NCI-H2107 (cell line): ENCODE measurements at regions not wholly inside any gene's neighbourhood (a gene's known extent, or its start where the extent isn't known, plus 50 kb on each side); places are given as distances from the start of the nearest gene placed in this dataset.
"Not testable (repeated sequence)": the region's sequence is repeated elsewhere in the genome, so short reads cannot be mapped to it uniquely, and the experiment has no call there.

ENCODE experiments used
- DNase-seq: peaks from one replicate; lab custom pipeline; 2025; lab: John Stamatoyannopoulos, UW

- DNase-seq: not testable (repeated sequence)
Observed at GRCh38 chr10:9138829-9139228, 1084.3 kb downstream of the GATA3 start.

- DNase-seq: no peak
Observed at GRCh38 chr10:9140373-9140772, 1085.9 kb downstream of the GATA3 start.

- DNase-seq: no peak
Observed at GRCh38 chr10:9147475-9147874, 1093.0 kb downstream of the GATA3 start.

DNA sequence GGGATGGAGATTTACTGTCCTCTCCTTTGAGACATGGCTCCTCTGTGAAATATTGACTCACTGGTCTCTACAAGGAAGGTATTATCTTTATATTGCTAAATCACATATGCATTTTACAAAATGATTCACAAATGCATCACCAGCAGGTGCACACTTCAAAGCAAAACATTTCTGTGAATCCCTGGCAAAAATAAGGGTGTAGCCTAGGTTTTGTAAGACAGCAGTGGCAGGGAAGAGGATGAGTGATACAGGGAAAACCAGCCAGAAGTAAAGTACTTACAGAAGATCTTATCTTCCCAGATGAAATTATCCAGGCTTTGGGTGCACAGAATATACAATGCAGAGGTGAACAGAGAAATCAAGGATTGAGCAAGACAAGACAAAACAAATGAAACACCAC lies 1094.6 kb downstream of the GATA3 start:
- no peak for DNase-seq

DNA sequence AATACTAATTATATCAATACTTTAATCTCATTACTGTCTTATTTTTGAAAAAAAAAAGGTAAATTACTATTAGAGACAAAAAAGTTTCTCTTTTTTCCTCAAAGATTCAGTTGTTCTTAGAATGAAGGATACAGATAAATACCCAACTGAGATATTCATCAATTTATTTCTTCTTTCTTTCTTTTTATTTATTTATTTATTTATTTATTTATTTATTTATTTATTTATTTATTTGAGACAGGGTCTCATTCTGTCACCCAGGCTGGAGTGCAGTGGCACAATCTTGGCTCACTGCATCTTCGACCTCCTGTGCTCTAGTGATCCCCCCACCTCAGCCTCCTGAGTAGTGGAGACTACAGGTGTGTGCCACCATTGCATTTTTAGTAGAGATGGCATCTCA lies 1098.6 kb downstream of the GATA3 start:
- not testable (repeated sequence) for DNase-seq

DNA sequence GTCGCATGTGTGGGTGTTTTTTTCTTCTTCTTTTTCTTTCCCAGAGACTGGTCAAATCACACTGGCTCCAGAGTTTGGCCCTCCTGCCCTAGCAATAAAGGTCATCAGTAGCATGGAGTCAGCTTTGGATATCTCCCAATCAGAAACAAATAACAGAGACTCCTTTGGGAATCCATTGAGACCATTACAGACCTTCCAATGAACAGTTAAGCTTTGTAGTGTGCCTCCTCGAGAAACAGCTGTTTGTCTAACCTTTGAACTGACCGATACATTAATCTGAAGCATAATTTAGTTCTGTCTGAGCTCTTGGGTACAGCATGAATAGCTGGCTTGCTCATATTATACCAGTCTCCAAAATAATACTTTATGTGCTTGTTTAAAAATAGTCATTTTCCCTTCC lies 1103.2 kb downstream of the GATA3 start:
- DNase-seq: no peak

- no peak for DNase-seq
Observed at GRCh38 chr10:9158675-9159074, 1104.2 kb downstream of the GATA3 start.

DNA sequence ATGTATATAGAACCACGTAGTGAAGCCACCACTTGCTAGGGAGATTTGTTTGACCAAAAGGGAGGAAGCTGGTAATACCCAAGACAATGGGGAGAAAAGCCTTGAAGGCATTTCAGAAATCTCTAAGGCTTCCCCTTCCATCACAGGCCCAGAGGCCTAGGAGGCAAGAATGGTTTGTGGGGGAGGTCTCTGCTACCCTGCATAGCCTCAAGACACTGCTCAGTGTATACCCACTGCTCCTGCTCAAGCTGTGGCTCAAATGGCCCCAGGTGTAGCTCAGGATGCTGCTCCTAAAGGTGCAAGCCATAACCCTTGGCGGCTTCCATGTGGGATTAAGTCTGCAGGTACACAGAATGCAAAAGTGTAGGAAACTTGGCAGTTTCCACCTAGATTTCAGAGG lies 1105.8 kb downstream of the GATA3 start:
- no peak for DNase-seq

DNA sequence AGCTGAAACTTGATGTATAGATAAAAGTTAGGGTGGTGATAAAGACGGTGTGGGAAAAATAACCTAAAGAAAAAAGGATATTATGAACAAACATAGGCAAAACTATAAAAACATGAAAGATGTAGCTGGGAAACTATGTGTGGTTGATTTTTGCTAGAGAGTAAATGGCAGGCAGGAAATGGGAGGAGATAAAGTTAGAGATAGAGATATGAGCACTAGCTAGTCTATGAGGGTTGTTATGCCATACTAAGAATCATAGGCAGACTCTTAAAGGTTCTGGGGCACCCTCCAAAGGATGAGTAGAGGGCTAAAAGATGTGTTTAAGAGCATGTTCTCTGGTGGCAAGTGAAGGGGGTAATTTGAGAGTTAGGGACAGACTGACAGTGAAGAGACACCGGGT lies 1109.2 kb downstream of the GATA3 start:
- no peak for DNase-seq

DNA sequence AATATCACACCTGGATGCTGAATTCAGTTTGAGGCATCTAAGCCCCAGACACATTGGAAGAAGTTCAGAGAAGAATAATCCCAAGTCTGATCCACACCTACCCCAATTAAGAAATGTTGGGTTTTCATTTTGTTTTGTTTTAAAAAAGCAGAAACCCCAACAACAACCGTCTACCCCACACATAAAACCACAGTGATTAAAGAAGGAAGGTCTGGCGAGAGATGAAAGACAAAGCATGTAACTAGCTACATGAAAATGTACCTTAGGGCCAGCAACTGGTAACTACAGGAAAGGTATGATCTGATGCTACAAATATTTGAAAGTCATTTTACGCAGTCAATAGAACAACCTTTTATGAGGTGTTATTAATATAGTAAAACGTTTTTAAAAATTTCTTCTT lies 1112.3 kb downstream of the GATA3 start:
- DNase-seq: no peak

DNA sequence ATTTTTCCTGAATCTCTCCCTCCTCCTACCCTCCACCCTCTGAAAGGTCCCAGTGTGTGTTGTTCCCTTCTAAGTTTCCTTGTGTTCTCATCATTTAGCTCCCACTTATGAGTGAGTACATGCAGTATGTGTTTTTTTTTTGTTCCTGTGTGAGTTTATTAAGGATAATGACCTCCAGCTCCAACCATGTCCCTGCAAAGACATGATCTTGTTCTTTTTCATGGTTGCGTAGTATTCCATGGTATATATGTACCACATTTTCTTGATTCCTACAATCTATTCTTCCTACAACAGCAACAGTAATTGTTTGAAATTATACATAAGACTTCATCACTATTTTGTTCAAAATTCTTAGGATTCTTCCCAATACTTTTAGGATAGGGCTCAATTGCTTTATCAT lies 1117.8 kb downstream of the GATA3 start:
- no peak for DNase-seq

- DNase-seq: no peak
Observed at GRCh38 chr10:9175200-9175599, 1120.7 kb downstream of the GATA3 start.

GRCh38 chr10:9183197-9183880 lies 1128.9 kb downstream of the GATA3 start:
- DNase-seq: not testable (repeated sequence)

DNA sequence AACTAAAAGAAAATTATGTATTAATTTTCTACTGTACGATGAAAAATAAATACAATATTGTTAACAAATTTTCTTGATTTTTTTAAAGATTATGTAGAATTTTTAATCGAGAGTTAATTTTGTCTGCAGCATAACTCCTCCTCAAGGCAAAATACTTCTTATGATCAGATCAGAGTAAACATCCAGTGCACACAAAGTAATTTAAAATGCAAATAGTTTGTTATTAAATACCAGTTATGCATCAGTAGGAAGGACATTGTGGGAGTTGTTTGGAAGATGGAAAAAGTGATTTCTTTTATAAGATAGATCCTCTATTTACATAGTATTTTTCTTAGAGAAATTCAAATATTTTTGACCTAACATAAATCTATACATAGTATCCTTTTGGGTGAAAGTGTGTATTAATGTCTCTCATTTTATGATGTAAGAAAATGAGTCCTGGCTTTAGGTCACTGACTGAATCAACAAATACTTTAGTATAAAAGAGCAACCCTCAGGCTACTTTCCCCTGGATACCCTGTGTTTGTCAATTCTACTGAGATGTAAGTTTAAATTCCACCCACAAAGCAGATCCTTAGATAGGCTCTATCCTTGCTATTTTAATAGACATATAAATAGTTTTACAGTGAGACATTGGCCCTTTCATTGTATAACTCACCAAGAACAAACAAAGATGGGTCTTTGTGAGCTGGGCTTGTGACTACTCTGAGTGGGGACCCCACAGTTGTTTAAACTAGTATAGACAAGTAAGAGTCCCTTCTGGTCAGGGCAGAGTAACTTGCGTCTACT lies 1133.7 kb downstream of the GATA3 start:
- DNase-seq: no peak

- no peak for DNase-seq
Observed at GRCh38 chr10:9189448-9189847, 1135.0 kb downstream of the GATA3 start.

DNA sequence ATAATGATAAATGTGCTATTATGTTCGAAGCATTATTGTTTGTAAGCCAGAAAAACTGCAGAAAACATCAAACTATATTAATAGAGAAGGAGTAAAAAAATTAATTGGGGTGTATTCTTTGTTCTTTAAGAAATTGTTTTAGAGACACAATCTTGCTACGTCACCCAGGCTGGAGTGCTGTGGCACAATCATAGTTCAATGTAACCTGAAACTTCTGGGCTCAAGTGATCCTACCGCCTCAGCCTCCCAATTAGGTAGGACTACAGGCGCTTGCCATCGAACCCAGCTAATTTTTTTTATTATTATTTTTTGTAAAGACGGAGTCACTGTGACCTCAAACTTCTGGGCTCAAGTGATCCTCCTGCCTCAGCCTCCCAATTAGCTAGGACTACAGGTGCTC lies 1138.6 kb downstream of the GATA3 start:
- no peak for DNase-seq

GRCh38 chr10:9195385-9195784 lies 1140.9 kb downstream of the GATA3 start:
- no peak for DNase-seq

GRCh38 chr10:9198611-9199010 lies 1144.1 kb downstream of the GATA3 start:
- no peak for DNase-seq

- no peak for DNase-seq
Observed at GRCh38 chr10:9205558-9205957, 1151.1 kb downstream of the GATA3 start.

DNA sequence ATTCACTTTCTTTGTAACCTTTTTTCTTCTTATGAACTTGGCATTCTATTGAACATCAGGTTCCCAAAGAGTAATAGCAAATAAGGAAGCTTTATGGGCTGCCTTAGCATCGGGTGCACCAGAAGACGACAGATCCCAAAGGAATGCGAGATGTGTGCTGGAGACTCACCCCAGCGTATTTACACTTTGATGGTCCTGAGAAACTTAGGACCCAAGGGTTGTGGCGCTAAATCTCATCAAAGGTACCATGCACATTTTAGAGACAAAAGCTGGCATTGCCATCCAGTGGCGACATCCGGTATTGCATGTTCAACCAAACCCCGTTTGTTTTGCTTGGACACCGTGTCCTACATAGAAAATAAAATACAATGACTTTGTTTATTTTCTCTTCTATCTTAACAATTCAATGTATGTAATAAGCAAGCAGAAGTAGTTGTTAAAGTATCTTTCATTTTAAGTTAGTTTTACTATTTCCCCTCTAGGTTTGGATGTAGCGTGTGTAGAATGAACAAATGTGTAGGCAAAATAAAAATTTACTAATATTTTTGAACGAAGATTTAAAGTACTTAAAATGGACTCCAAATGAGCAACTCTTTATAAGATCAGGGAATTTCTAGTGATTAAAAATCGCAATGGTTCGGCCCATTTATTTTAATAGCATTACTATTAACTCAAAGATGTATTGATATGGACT lies 1154.8 kb downstream of the GATA3 start:
- DNase-seq: no peak

- DNase-seq: no peak
Observed at GRCh38 chr10:9211228-9211627, 1156.7 kb downstream of the GATA3 start.

DNA sequence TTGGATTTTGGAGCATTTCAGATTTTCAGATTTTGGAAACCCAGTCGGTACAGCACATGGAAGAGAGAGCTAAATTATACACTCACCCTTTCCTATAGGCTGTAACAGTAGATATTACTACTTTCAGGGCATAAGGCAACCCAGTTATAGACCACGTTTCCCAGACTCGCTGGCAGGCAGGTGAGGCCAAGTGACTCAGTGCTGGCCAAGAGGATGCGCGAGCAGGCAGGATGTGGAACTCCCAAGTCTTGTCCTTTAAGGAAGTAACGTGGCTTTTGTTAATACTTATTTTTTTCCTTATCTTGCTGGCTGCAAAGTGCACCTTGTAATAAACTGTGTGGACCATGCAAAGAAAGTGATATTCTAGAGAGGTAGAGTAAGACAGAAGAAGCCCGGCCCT lies 1160.1 kb downstream of the GATA3 start:
- DNase-seq: no peak

DNA sequence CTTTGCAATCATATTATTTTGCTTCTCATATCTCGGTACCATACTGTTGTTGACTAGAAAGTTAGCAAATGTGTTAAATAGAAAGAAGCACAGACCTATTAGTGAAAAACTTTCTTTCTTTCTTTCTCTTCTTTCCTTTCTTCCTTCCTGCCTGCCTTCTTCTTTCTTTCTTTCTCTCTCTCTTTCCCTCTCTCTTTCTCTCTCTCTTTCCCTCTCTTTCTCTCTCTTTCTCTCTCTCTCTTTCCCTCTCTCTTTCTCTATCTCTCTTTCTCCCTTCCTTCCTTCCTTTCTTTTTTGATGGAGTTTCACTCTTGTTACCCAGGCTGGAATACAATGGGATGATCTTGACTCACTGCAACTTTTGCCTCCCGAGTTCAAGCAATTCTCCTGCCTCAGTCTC lies 1160.6 kb downstream of the GATA3 start:
- no peak for DNase-seq
